Gastrocnemius medialis (tissue), 4 donors: ENCODE measurements at regions not wholly inside any gene's neighbourhood (a gene's known extent, or its start where the extent isn't known, plus 50 kb on each side); places are given as distances from the start of the nearest gene placed in this dataset.

Source experiments
- ATAC-seq, 2 donors: fragments of 150-250 bp; one replicate each; pipeline ENCODE4 v1.9.1; 2016
- DNase-seq, 2 donors: peaks; one replicate each; pipeline ENCODE4 v3.0.0-alpha.2; 2019
- H3K27ac ChIP-seq, 4 donors: fragments of 200-600 bp; sonication (generic); 1 replicate in 1 of 4; 2 replicates in 3 of 4; pipeline ENCODE4 v1.5.1; 2016 to 2018; ENCODE audit warnings: mild to moderate bottlenecking in 2 of 4, moderate library complexity in 1 of 4
- H3K27me3 ChIP-seq, 3 donors: fragments of 200-600 bp; sonication (generic) in 2 of 3; 1 replicate in 1 of 3; 2 replicates in 2 of 3; pipeline versions ENCODE4 v1.5.1 to v1.6.0; 2016 to 2019; ENCODE audit warnings: mild to moderate bottlenecking in 1 of 3, moderate library complexity in 1 of 3
- H3K36me3 ChIP-seq, 2 donors: fragments of 200-600 bp; sonication (generic) in 1 of 2; one replicate each; pipeline ENCODE4 v1.5.1; 2017 to 2018
- H3K4me1 ChIP-seq, 2 donors: fragments of 200-600 bp; sonication (generic) in 1 of 2; one replicate each; pipeline ENCODE4 v1.5.1; 2016 to 2017; ENCODE audit warnings: mild to moderate bottlenecking in 2 of 2
- H3K4me3 ChIP-seq, 4 donors: fragments of 200-600 bp; sonication (generic) in 3 of 4; 1 replicate in 1 of 4; 2 replicates in 3 of 4; pipeline ENCODE4 v1.5.1; 2016 to 2019; ENCODE audit warnings: mild to moderate bottlenecking in 2 of 4
- H3K9me3 ChIP-seq, 3 donors: fragments of 200-600 bp; sonication (generic) in 2 of 3; 1 replicate in 1 of 3; 2 replicates in 2 of 3; pipeline ENCODE4 v1.5.1; 2016 to 2019
- CTCF ChIP-seq, 5 experiments: fragments of 450-650 bp in 3 of 5; fragments of 200-600 bp in 2 of 5; sonication (generic) in 2 of 5; IDR thresholded peaks in 4 of 5; conservative IDR thresholded peaks in 1 of 5; 1 replicate in 4 of 5; 2 replicates in 1 of 5; pipeline ENCODE4 v1.5.1; 2016 to 2019; ENCODE audit warnings: antibody characterized with exemption in 5 of 5, mild to moderate bottlenecking in 3 of 5, moderate library complexity in 3 of 5
- POLR2A ChIP-seq, 2 donors: fragments of 450-650 bp; IDR thresholded peaks; one replicate each; pipeline ENCODE4 v1.6.1; 2017; ENCODE audit warnings: antibody characterized with exemption in 2 of 2, mild to moderate bottlenecking in 2 of 2, moderate library complexity in 2 of 2
- in situ Hi-C, 4 donors: fragments of 200-750 bp; cut with MboI; loops; one replicate each; pipeline versions ENCODE4 v1.15.0 to v1.8.0; 2017; ENCODE audit warnings: low sequenced_read_pairs in 4 of 4
- intact Hi-C: fragments of 100-400 bp; cut with DNase I; formaldehyde crosslinking; loops from one replicate; pipeline ENCODE4 v1.15.1; 2023; ENCODE audit warnings: low total_unique reads

- Histone ChIP-seq H3K36me3 (no peaks in the 10 kb centered on the region), H3K27ac (no peak overlapping the region), H3K4me3 (no peak overlapping the region), H3K9me3 (no peaks in the 10 kb centered on the region), H3K4me1 (no peaks in the 10 kb centered on the region), H3K27me3 (no peaks in the 10 kb centered on the region)
- ATAC-seq (no peak), DNase-seq (no peak)
- intact Hi-C loops = no loop called here
- in situ Hi-C loops = loop anchor here in 1 of 4 donors (10.0 kb wide), 1 partner anchor 249 kb away; no protein-coding TSS in a partner anchor
- TF ChIP-seq CTCF (IDR thresholded peaks at IDR 0.05 in 4 of 5, conservative IDR thresholded peaks at IDR 0.05 in 1 of 5) = no peak
- no peak for TF ChIP-seq POLR2A (IDR thresholded peaks at IDR 0.05)
Observed at GRCh38 chr3:190213727-190214126, 93.0 kb upstream of the P3H2 start.

GRCh38 chr3:190210608-190211007, 89.9 kb upstream of the P3H2 start:
- no peak for TF ChIP-seq POLR2A (IDR thresholded peaks at IDR 0.05)
- intact Hi-C loops = no loop called here

DNA sequence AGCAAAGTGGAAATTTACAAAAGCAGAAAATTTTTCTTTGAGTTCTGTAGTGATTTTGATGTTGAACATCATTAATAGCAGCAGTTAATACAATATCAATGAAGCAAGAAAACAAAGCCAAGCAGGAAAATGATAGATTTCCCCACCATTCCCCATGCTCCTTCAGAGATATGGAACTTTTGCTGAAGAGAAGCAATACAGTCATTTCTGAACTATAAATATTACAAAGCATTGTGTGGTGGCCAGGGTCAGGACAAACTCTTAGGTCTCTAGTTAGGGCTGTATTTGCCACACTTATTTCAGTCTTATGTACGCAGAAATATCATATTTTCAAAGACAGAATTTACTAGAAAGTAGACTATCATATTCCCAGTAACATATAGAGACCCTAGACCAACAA, 88.8 kb upstream of the P3H2 start:
- TF ChIP-seq POLR2A (IDR thresholded peaks at IDR 0.05) (no peak), CTCF (IDR thresholded peaks at IDR 0.05 in 4 of 5, conservative IDR thresholded peaks at IDR 0.05 in 1 of 5) (no peak)
- no peak for DNase-seq
- Histone ChIP-seq H3K27ac (no peak overlapping the region), H3K27me3 (no peaks in the 10 kb centered on the region), H3K36me3 (no peaks in the 10 kb centered on the region), H3K4me1 (no peaks in the 10 kb centered on the region), H3K4me3 (no peak overlapping the region), H3K9me3 (no peaks in the 10 kb centered on the region)
- intact Hi-C loops = no loop called here
- ATAC-seq = no peak
- in situ Hi-C loops = no loop called here

More at GRCh38 chr3:190210608-190211007, 89.9 kb upstream of the P3H2 start:
- Histone ChIP-seq H3K4me3 (no peak overlapping the region), H3K27ac (no peak overlapping the region), H3K36me3 (no peaks in the 10 kb centered on the region), H3K27me3 (no peaks in the 10 kb centered on the region), H3K4me1 (no peaks in the 10 kb centered on the region), H3K9me3 (no peaks in the 10 kb centered on the region)
- in situ Hi-C loops = loop anchor here in 1 of 4 donors (10.0 kb wide), 1 partner anchor 246 kb away; no protein-coding TSS in a partner anchor
- ATAC-seq = no peak
- DNase-seq = no peak

DNA sequence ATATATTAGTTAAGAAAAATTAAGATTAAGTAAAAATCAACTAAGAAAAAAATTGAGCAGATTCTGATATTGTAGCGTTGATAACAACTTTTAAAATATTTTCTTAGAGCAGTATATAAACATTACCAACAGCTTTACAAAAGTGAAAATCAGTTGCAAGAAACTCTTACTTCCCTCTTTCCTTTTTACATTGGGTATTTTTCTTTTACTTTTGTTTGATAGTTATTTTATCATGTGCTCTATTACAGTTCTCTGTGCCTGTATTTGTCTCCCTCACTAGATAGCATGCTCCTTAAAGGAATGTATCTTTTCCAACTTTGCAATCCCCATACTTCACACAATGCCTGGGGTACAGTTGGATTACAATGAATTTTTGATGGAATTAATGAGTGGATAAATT, 87.5 kb upstream of the P3H2 start:
- H3K4me3 ChIP-seq = no peak overlapping the region
- intact Hi-C loops (no loop called here), in situ Hi-C loops (no loop called here)
- H3K9me3 ChIP-seq = no peaks in the 10 kb centered on the region
- TF ChIP-seq POLR2A (IDR thresholded peaks at IDR 0.05) (no peak), CTCF (IDR thresholded peaks at IDR 0.05 in 4 of 5, conservative IDR thresholded peaks at IDR 0.05 in 1 of 5) (no peak)
- H3K27ac ChIP-seq = no peak overlapping the region
- DNase-seq (no peak), ATAC-seq (no peak)
- no peaks in the 10 kb centered on the region for H3K4me1 ChIP-seq
- H3K27me3 ChIP-seq = no peaks in the 10 kb centered on the region
- H3K36me3 ChIP-seq = no peaks in the 10 kb centered on the region

- intact Hi-C loops = no loop called here
- no peak overlapping the region for H3K27ac ChIP-seq
- no peaks in the 10 kb centered on the region for H3K36me3 ChIP-seq
- DNase-seq (no peak), ATAC-seq (no peak)
- in situ Hi-C loops = no loop called here
- no peaks in the 10 kb centered on the region for H3K4me1 ChIP-seq
- H3K9me3 ChIP-seq = no peaks in the 10 kb centered on the region
- TF ChIP-seq CTCF (IDR thresholded peaks at IDR 0.05 in 4 of 5, conservative IDR thresholded peaks at IDR 0.05 in 1 of 5) (no peak), POLR2A (IDR thresholded peaks at IDR 0.05) (no peak)
- H3K4me3 ChIP-seq = no peak overlapping the region
- no peaks in the 10 kb centered on the region for H3K27me3 ChIP-seq
Observed at GRCh38 chr3:190205739-190206138, 85.0 kb upstream of the P3H2 start.
